Vagina (tissue), 2 donors: ENCODE measurements at regions not wholly inside any gene's neighbourhood (a gene's known extent, or its start where the extent isn't known, plus 50 kb on each side); places are given as distances from the start of the nearest gene placed in this dataset.

Experiments
- DNase-seq, 2 donors: peaks; one replicate each; pipeline ENCODE4 v3.0.0-alpha.2; 2017; ENCODE audit errors: extremely low spot score in 2 of 2
- H3K27ac ChIP-seq: fragments of 200-600 bp; sonication (generic); one replicate; pipeline ENCODE4 v1.5.1; 2019
- H3K27me3 ChIP-seq: fragments of 200-600 bp; sonication (generic); one replicate; pipeline ENCODE4 v1.5.1; 2019
- H3K36me3 ChIP-seq, 2 donors: fragments of 200-600 bp; sonication (generic); one replicate each; pipeline ENCODE4 v1.5.1; 2017 to 2019
- H3K4me1 ChIP-seq: fragments of 200-600 bp; sonication (generic); one replicate; pipeline ENCODE4 v1.5.1; 2019
- H3K4me3 ChIP-seq, 2 donors: fragments of 200-600 bp; sonication (generic); 1 replicate in 1 of 2; 2 replicates in 1 of 2; pipeline ENCODE4 v1.5.1; 2016 to 2019
- H3K9me3 ChIP-seq: fragments of 200-600 bp; sonication (generic); one replicate; pipeline ENCODE4 v1.5.1; 2019
- POLR2A ChIP-seq, 2 donors: fragments of 450-650 bp; IDR thresholded peaks; one replicate each; pipeline ENCODE4 v1.6.1; 2017; ENCODE audit warnings: antibody characterized with exemption in 2 of 2, mild to moderate bottlenecking in 2 of 2, moderate library complexity in 2 of 2
- POLR2AphosphoS5 ChIP-seq, 2 donors: sonication (generic); formaldehyde crosslinking; IDR thresholded peaks; one replicate each; pipeline ENCODE4 v1.9.0; 2017; ENCODE audit warnings: antibody characterized with exemption in 2 of 2, mild to moderate bottlenecking in 2 of 2, low read depth in 1 of 2; ENCODE audit not compliant: insufficient read depth in 1 of 2
- intact Hi-C: fragments of 100-400 bp; cut with DNase I; formaldehyde crosslinking; loops from one replicate; pipeline ENCODE4 v1.15.1; 2023
- TF ChIP-seq, protein P1 (sequence below), 3 experiments: fragments of 450-650 bp in 2 of 3; fragments of 200-600 bp in 1 of 3; sonication (generic) in 1 of 3; IDR thresholded peaks; one replicate each; pipeline ENCODE4 v1.5.1; 2017 to 2019; ENCODE audit warnings: antibody characterized with exemption in 3 of 3, mild to moderate bottlenecking in 2 of 3, moderate library complexity in 2 of 3

- Histone ChIP-seq H3K27me3 (no peaks in the 10 kb centered on the region), H3K36me3 (no peaks in the 10 kb centered on the region), H3K9me3 (no peaks in the 10 kb centered on the region), H3K27ac (no peak overlapping the region), H3K4me3 (no peak overlapping the region), H3K4me1 (no peaks in the 10 kb centered on the region)
- intact Hi-C loops, result no loop called here
- TF ChIP-seq, protein P1, sequence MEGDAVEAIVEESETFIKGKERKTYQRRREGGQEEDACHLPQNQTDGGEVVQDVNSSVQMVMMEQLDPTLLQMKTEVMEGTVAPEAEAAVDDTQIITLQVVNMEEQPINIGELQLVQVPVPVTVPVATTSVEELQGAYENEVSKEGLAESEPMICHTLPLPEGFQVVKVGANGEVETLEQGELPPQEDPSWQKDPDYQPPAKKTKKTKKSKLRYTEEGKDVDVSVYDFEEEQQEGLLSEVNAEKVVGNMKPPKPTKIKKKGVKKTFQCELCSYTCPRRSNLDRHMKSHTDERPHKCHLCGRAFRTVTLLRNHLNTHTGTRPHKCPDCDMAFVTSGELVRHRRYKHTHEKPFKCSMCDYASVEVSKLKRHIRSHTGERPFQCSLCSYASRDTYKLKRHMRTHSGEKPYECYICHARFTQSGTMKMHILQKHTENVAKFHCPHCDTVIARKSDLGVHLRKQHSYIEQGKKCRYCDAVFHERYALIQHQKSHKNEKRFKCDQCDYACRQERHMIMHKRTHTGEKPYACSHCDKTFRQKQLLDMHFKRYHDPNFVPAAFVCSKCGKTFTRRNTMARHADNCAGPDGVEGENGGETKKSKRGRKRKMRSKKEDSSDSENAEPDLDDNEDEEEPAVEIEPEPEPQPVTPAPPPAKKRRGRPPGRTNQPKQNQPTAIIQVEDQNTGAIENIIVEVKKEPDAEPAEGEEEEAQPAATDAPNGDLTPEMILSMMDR (IDR thresholded peaks at IDR 0.05), result no peak
- no peak for TF ChIP-seq POLR2AphosphoS5 (IDR thresholded peaks at IDR 0.05; ENCODE audit: insufficient read depth in 1 of 2, low read depth in 1 of 2)
- no peak for TF ChIP-seq POLR2A (IDR thresholded peaks at IDR 0.05)
- no peak for DNase-seq
These were observed 314.1 kb upstream of the ATP10B start for GRCh38 chr5:161165998-161166660.

- no peaks in the 10 kb centered on the region for H3K9me3 ChIP-seq
- no peaks in the 10 kb centered on the region for H3K36me3 ChIP-seq
- H3K27ac ChIP-seq, result no peak overlapping the region
- H3K4me1 ChIP-seq, result no peaks in the 10 kb centered on the region
- H3K4me3 ChIP-seq, result no peak overlapping the region
- intact Hi-C loops, result no loop called here
- H3K27me3 ChIP-seq, result no peaks in the 10 kb centered on the region
- DNase-seq, result no peak
- TF ChIP-seq POLR2A (IDR thresholded peaks at IDR 0.05) (no peak), POLR2AphosphoS5 (IDR thresholded peaks at IDR 0.05; ENCODE audit: insufficient read depth in 1 of 2, low read depth in 1 of 2) (no peak)
- TF ChIP-seq, protein P1 (IDR thresholded peaks at IDR 0.05), result no peak
These were observed 305.9 kb upstream of the ATP10B start for GRCh38 chr5:161157925-161158324.

- TF ChIP-seq, protein P1 (IDR thresholded peaks at IDR 0.05), result no peak
- TF ChIP-seq POLR2A (IDR thresholded peaks at IDR 0.05) (no peak), POLR2AphosphoS5 (IDR thresholded peaks at IDR 0.05; ENCODE audit: insufficient read depth in 1 of 2, low read depth in 1 of 2) (no peak)
- Histone ChIP-seq H3K27ac (no peak overlapping the region), H3K4me3 (no peak overlapping the region), H3K4me1 (no peaks in the 10 kb centered on the region), H3K36me3 (no peaks in the 10 kb centered on the region), H3K27me3 (no peaks in the 10 kb centered on the region), H3K9me3 (no peaks in the 10 kb centered on the region)
- no peak for DNase-seq
- intact Hi-C loops, result no loop called here
These were observed 303.4 kb upstream of the ATP10B start for GRCh38 chr5:161155451-161155850.

GRCh38 chr5:161152415-161152940 lies 300.5 kb upstream of the ATP10B start:
- Histone ChIP-seq H3K9me3 (no peaks in the 10 kb centered on the region), H3K4me3 (no peak overlapping the region), H3K27ac (no peak overlapping the region), H3K27me3 (no peaks in the 10 kb centered on the region), H3K4me1 (no peaks in the 10 kb centered on the region), H3K36me3 (no peaks in the 10 kb centered on the region)
- TF ChIP-seq, protein P1 (IDR thresholded peaks at IDR 0.05), result no peak
- TF ChIP-seq POLR2AphosphoS5 (IDR thresholded peaks at IDR 0.05; ENCODE audit: insufficient read depth in 1 of 2, low read depth in 1 of 2), result no peak
- TF ChIP-seq POLR2A (IDR thresholded peaks at IDR 0.05), result no peak
- intact Hi-C loops, result no loop called here
- no peak for DNase-seq

DNA sequence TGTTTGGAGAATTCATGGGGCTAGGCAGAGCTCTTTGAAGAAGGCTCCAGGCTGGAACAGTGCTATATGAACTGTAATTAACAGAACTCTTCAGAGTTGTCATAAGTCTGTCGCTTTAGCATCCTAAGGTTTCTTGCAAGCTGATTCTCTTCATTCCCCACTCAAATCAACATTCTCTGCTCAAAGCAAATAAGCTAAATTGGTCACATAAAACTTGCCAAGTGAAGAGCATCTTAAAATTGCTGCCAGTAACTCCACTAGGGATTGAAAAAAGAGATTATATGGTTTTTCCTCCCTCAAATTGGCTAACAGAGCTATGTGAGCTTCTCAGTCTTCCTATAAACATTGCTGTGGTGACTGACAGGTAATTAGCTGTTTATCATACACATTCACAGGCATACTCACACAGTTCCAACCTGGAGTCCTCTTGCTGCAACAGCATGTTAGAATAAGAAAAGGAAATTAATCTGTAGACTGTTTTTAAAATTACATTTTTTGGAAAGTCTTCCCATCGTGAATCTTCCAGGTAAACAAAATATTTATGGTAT lies 298.5 kb upstream of the ATP10B start:
- no peak for TF ChIP-seq POLR2AphosphoS5 (IDR thresholded peaks at IDR 0.05; ENCODE audit: insufficient read depth in 1 of 2, low read depth in 1 of 2)
- no peak for TF ChIP-seq POLR2A (IDR thresholded peaks at IDR 0.05)
- TF ChIP-seq, protein P1 (IDR thresholded peaks at IDR 0.05), result no peak
- H3K4me1 ChIP-seq, result no peaks in the 10 kb centered on the region
- H3K4me3 ChIP-seq, result no peak overlapping the region
- no peaks in the 10 kb centered on the region for H3K9me3 ChIP-seq
- no peak for DNase-seq
- no peaks in the 10 kb centered on the region for H3K36me3 ChIP-seq
- no peaks in the 10 kb centered on the region for H3K27me3 ChIP-seq
- no peak overlapping the region for H3K27ac ChIP-seq
- intact Hi-C loops, result no loop called here
